Hepatocyte (in vitro differentiated cells): ENCODE measurements at regions not wholly inside any gene's neighbourhood (a gene's known extent, or its start where the extent isn't known, plus 50 kb on each side); places are given as distances from the start of the nearest gene placed in this dataset.

Experiments used
- EZH2 ChIP-seq: fragments of 200-600 bp; sonication (generic); IDR thresholded peaks from 2 replicates; pipeline ENCODE4 v1.6.1; 2016; ENCODE audit warnings: antibody characterized with exemption, mild to moderate bottlenecking, borderline replicate concordance
- EZH2phosphoT487 ChIP-seq: fragments of 200-600 bp; sonication (generic); IDR thresholded peaks from one replicate; pipeline ENCODE4 v1.6.1; 2018; ENCODE audit warnings: antibody characterized with exemption, mild to moderate bottlenecking, low read depth, moderate library complexity; ENCODE audit not compliant: unreplicated experiment, severe bottlenecking
- TF ChIP-seq, protein P1 (sequence below): fragments of 200-600 bp; sonication (generic); IDR thresholded peaks from 2 replicates; pipeline ENCODE4 v1.5.1; 2016; ENCODE audit warnings: antibody characterized with exemption, mild to moderate bottlenecking; ENCODE audit not compliant: poor library complexity

DNA sequence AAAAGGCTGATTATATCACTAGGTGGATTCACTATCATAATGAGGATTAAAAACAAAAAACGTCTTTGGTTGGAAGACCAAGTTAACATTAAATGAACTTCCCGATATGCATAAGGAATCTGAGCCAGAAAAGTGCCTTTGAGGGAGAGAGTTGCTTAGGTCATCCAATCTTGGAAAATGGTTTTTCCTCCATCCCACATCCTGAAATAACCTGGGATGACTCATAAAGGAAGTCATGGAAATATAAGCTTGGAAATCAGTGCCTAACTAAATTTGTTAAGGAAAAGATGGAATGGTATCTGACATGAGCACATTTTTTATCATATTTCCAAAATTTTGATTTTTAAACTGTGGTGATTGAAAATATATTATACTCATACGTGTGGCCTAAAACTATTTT lies 66.0 kb downstream of the KBTBD8 start:
- TF ChIP-seq EZH2phosphoT487 (no peak), EZH2 (no peak)
- TF ChIP-seq, protein P1, sequence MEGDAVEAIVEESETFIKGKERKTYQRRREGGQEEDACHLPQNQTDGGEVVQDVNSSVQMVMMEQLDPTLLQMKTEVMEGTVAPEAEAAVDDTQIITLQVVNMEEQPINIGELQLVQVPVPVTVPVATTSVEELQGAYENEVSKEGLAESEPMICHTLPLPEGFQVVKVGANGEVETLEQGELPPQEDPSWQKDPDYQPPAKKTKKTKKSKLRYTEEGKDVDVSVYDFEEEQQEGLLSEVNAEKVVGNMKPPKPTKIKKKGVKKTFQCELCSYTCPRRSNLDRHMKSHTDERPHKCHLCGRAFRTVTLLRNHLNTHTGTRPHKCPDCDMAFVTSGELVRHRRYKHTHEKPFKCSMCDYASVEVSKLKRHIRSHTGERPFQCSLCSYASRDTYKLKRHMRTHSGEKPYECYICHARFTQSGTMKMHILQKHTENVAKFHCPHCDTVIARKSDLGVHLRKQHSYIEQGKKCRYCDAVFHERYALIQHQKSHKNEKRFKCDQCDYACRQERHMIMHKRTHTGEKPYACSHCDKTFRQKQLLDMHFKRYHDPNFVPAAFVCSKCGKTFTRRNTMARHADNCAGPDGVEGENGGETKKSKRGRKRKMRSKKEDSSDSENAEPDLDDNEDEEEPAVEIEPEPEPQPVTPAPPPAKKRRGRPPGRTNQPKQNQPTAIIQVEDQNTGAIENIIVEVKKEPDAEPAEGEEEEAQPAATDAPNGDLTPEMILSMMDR: no peak
